C4-2B (cell line): ENCODE measurements at regions not wholly inside any gene's neighbourhood (a gene's known extent, or its start where the extent isn't known, plus 50 kb on each side); places are given as distances from the start of the nearest gene placed in this dataset.

Experiments
- H3K27ac ChIP-seq: fragments of 450-650 bp; 2 replicates; pipeline ENCODE4 v1.5.1; 2017
- ZFX ChIP-seq: fragments of 450-650 bp; IDR thresholded peaks from 2 replicates; pipeline ENCODE4 v1.6.1; 2017
- TF ChIP-seq, protein P1 (sequence below): fragments of 450-650 bp; conservative IDR thresholded peaks from 2 replicates; pipeline ENCODE4 v1.5.1; 2017; ENCODE audit warnings: mild to moderate bottlenecking

DNA sequence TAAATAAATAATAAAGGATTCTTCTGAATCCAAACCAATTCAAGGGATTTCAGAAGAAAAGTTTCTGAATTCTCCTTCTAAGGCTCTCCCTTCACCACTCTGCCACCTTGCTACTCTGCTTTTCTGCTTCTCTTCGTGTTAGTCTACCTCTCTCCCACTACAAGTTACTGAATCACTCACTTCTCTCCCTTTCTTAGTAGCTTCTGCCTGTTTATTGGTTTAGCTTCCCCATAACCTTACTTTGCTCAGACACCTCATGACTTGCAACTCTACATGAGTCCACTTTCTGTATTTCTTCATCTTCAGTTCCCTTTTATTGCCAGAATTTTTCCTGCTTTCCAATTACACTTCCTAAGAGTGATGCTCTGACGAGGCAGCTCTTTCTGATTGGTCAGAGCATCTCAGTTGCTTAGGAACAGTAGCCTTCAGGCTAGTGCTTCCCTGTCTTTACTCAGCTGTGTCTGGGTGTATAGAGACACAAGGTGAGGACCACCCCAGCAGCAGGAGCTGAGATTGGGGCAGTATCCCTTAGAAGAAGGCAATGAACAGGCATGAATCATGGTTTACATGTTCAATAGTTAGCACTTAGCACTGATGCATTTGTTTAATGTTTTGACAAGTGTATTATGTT is 144.6 kb downstream of the SLC30A10 start:
- H3K27ac ChIP-seq: no peak overlapping the region

GRCh38 chr1:219782929-219783328 is 145.4 kb downstream of the SLC30A10 start:
- no peak for TF ChIP-seq ZFX
- TF ChIP-seq, protein P1, sequence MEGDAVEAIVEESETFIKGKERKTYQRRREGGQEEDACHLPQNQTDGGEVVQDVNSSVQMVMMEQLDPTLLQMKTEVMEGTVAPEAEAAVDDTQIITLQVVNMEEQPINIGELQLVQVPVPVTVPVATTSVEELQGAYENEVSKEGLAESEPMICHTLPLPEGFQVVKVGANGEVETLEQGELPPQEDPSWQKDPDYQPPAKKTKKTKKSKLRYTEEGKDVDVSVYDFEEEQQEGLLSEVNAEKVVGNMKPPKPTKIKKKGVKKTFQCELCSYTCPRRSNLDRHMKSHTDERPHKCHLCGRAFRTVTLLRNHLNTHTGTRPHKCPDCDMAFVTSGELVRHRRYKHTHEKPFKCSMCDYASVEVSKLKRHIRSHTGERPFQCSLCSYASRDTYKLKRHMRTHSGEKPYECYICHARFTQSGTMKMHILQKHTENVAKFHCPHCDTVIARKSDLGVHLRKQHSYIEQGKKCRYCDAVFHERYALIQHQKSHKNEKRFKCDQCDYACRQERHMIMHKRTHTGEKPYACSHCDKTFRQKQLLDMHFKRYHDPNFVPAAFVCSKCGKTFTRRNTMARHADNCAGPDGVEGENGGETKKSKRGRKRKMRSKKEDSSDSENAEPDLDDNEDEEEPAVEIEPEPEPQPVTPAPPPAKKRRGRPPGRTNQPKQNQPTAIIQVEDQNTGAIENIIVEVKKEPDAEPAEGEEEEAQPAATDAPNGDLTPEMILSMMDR: no peak
- no peak overlapping the region for H3K27ac ChIP-seq

More for the DNA sequence above, 144.6 kb downstream of the SLC30A10 start:
- TF ChIP-seq ZFX: no peak
- TF ChIP-seq, protein P1: no peak

GRCh38 chr1:219782311-219782710 is 146.0 kb downstream of the SLC30A10 start:
- H3K27ac ChIP-seq: no peak overlapping the region
- TF ChIP-seq, protein P1: no peak
- no peak for TF ChIP-seq ZFX

DNA sequence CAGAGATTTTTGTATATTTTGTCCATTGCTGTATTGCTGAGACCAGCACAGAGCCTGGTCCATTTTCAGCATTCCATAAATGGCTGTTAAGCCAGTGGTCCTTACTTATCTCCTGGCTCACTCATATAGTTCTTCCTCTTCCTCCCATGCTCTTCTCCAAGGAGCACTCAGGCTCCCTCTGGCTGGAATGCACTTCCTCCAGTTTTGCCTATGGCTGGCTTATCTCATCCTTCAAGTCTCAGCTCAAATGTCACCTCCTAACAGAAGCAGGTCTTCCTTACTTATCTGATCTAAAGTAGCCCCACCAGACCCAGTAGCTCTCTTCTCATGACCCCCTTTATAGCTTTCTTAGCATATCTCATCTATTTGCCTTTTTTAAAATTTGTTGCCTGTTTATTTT is 146.9 kb downstream of the SLC30A10 start:
- TF ChIP-seq ZFX: no peak
- TF ChIP-seq, protein P1: no peak
- no peak overlapping the region for H3K27ac ChIP-seq

GRCh38 chr1:219778793-219779369 is 149.5 kb downstream of the SLC30A10 start:
- no peak overlapping the region for H3K27ac ChIP-seq
- TF ChIP-seq, protein P1: no peak
- no peak for TF ChIP-seq ZFX

DNA sequence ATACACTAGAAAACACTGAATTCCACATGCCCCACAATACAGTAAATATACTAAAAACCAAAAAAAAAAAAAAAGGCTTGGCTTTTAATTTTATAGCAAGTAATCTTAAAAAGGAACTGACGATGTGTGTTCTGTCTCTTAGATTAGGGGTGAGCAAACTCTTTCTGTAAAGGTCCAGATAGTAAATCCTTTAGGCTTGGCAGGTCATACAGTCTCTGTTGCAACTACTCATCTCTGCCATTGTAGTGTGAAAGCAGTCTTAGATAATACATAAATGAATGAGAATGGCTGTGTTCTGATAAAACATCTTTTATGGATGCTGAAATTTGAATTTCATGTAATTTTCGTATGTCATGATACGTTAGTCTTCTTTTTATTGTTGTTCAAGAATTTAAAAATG is 150.2 kb downstream of the SLC30A10 start:
- H3K27ac ChIP-seq: no peak overlapping the region
- no peak for TF ChIP-seq ZFX
- TF ChIP-seq, protein P1: no peak

DNA sequence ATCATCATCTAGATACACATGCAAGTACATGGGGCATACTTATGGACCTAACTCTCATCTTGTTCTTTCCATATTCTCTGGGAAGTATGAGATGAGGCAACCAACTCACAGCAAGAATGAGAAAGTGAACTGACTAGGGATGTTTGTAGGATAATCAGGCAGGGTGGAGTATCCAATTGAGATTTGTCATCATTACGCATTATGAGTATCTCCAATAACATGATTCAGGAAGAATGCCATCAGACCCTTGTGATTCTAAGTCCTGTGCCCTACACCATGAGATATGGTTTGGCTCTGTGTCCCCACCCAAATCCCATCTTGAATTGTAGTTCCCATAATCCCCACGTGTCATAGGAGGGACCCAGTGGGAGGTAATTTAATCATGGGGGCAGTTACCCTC is 154.0 kb downstream of the SLC30A10 start:
- no peak for TF ChIP-seq ZFX
- TF ChIP-seq, protein P1: no peak
- H3K27ac ChIP-seq: no peak overlapping the region
